Esophagus squamous epithelium (tissue), 4 donors: ENCODE measurements at regions not wholly inside any gene's neighbourhood (a gene's known extent, or its start where the extent isn't known, plus 50 kb on each side); places are given as distances from the start of the nearest gene placed in this dataset.

ENCODE experiments used
- POLR2A ChIP-seq, 4 donors: fragments of 450-650 bp; IDR thresholded peaks; one replicate each; pipeline ENCODE4 v1.6.1; 2017; ENCODE audit warnings: antibody characterized with exemption in 4 of 4, mild to moderate bottlenecking in 4 of 4, moderate library complexity in 3 of 4
- TF ChIP-seq, protein P1 (sequence below), 6 experiments: fragments of 450-650 bp in 4 of 6; fragments of 200-600 bp in 2 of 6; sonication (generic) in 2 of 6; IDR thresholded peaks; one replicate each; pipeline ENCODE4 v1.5.1; 2016 to 2019; ENCODE audit warnings: antibody characterized with exemption in 6 of 6, mild to moderate bottlenecking in 4 of 6, moderate library complexity in 4 of 6

DNA sequence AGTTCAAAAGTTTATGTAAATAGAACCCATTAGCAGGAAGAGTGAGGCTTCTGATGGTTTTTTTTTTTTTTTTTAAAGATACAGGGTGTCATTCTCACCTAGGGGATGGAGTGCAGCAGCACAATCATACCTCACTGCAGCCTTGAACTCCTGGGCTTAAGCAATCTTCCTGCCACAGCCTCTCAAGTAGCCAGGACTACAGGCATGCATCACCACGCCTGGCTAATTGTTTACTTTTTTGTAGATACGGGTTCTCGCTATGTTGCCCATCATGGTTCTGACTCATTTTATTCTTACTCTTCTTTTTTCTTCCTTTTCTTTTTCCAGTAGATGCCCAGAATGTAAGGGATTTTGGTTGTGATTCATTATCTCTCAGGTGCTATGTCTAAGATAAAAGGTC, 201.1 kb downstream of the NNT start:
- TF ChIP-seq, protein P1, sequence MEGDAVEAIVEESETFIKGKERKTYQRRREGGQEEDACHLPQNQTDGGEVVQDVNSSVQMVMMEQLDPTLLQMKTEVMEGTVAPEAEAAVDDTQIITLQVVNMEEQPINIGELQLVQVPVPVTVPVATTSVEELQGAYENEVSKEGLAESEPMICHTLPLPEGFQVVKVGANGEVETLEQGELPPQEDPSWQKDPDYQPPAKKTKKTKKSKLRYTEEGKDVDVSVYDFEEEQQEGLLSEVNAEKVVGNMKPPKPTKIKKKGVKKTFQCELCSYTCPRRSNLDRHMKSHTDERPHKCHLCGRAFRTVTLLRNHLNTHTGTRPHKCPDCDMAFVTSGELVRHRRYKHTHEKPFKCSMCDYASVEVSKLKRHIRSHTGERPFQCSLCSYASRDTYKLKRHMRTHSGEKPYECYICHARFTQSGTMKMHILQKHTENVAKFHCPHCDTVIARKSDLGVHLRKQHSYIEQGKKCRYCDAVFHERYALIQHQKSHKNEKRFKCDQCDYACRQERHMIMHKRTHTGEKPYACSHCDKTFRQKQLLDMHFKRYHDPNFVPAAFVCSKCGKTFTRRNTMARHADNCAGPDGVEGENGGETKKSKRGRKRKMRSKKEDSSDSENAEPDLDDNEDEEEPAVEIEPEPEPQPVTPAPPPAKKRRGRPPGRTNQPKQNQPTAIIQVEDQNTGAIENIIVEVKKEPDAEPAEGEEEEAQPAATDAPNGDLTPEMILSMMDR (IDR thresholded peaks at IDR 0.05): no peak
- no peak for TF ChIP-seq POLR2A (IDR thresholded peaks at IDR 0.05)
